GM19035 (cell line): ENCODE measurements at regions not wholly inside any gene's neighbourhood (a gene's known extent, or its start where the extent isn't known, plus 50 kb on each side); places are given as distances from the start of the nearest gene placed in this dataset.

Source experiments
- ATAC-seq: cut with Tn5 transposase; IDR thresholded peaks from one replicate; pipeline ENCODE4 v1.9.1; 2021; ENCODE audit not compliant: unreplicated experiment

DNA sequence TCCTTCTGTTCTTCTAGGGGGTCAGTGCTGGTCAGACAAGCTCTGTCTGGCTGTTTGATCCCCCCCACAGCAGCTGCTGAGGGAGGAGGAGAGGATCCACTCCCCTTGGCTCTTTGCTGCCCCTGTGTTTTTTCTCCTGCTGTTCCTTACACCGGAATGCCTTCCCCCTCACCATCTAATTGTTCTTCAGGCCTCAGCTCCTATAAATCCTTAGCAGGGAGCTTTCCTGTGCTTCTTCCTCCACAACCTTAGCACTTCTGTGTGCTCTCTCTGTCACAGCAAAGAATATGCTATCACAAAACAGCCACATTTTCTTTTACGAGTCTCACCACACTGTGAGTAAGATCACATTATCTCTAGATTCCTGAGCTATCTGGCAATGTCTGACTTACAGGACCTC is 196.6 kb downstream of the OTOR start:
- no peak for ATAC-seq

DNA sequence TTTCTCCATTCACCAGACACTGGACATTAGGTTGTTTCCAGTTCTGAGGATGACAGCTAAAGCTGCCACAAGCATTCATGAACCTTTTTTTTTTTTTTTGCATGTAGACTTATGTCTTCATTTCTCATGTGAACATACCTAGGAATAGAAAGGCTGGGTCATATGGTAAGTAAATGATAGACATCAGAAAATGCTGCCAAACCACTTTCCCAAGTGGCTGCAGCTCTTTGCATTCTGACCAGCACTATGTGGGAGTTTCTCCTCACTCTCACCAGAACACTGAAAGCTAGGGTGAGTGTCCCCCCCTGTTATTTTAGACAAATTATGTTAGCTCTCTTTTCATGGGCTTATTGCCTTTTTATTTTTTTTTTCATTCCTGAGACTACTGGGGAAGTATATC is 197.5 kb downstream of the OTOR start:
- no peak for ATAC-seq

DNA sequence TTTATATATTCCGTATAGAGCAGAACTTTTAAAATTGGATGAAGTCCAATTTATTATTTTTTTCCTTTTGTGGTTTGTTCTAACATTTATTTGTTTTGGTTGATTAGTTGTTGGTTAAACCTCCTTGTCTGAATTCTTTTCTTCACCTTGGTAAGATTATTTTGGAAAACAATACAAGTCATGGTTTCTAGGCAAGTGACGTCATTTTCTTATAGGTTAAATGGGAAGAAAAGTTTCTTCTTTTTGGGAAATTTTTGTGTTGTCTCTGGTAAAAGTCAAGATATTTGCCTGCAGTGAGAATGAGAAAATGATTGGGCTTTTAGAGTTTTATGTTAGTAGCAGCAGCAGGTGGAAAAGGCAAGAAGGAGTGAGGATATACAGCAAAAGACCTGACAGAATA is 197.9 kb downstream of the OTOR start:
- no peak for ATAC-seq

DNA sequence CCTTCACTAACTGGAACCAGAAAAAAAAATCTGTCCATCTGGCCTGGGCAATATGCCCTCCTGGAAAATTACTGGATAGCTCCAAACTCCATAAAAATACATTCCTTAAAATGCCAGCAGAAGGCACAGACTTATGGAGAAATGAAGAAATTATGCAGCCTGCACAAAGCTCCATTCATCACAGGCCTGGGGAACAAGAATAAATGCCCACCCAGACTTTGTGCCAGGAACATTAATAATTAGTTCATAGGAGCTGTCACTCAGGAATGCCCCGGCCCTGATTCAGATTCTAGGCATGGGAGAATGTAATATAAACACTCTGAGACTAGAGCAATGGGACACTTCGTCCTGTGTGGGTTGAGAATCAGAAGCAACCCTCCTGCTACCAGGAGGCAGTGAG is 199.3 kb downstream of the OTOR start:
- no peak for ATAC-seq

DNA sequence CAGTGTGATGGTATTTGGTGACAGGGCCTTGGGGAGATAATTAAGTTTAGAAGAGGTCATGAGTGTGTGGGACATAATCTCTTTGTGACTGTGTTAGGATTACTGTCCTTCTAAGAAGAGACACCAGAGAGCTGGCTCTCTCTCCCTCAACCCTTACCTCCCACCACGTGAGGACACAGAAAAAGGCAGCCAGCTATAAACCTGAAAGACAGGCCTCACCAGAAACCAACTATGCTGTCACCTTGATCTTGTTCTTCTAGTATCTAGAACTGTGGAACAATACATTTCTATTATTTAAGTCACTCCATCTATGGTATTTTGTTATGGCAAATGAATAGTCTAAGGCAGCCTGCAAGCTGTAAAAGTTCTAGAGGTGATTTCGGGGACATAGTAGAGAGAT is 203.7 kb downstream of the OTOR start:
- no peak for ATAC-seq

DNA sequence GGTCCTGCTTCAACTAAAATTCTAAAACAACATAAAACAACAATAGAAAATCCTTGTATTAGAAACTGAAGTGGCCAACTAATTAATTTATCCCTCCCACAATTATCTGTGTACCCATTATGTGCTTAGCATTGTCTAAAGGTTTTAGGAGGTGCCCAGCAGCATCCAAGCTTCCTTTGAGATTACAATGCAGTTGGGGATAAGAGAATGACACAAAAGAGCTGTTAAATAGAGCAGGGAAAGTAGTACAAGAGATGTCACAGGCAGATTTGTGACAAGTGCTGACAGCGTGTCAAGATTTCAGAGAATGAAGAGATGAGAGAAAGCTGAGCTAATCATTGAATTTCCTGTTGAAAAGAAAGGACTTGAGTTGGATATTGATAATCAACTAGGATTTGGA is 204.8 kb downstream of the OTOR start:
- ATAC-seq: no peak

DNA sequence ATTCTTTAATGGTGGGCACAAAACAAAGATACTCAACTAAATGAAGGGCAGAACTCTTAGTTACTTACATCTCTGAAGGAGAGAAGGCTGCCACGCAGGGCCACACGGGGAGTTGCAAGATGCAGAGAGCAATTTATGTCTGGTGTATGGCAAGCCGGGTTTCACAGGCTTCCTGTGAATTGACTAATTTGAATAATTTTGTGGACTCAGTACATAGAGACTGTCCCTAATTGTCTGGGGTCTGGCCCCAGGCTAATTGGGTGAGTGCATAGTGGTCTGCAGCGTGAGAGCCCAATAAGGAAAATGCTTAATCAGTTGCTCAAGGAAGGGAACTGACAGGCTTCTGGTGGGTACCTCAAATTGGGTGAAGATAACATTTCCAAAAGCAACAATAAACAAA is 205.7 kb downstream of the OTOR start:
- no peak for ATAC-seq

DNA sequence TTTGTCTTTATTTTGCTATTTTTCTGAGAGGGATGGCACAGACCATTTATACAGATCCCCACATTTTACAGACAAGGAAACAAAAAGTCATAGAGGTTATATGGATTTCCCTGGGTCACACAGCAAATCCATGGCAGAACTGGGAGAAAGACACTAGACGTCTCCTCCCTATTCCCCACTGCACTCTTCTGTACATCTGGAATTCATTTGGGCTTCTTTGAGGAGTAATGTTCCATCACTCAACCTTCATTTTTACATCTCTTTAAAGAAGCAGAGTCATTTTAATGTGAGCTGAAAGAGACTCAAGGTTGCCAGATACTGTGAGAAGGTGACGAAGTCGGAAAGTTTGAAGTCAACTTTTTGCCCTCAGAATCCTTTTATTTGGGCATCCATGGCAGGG is 207.3 kb downstream of the OTOR start:
- no peak for ATAC-seq

DNA sequence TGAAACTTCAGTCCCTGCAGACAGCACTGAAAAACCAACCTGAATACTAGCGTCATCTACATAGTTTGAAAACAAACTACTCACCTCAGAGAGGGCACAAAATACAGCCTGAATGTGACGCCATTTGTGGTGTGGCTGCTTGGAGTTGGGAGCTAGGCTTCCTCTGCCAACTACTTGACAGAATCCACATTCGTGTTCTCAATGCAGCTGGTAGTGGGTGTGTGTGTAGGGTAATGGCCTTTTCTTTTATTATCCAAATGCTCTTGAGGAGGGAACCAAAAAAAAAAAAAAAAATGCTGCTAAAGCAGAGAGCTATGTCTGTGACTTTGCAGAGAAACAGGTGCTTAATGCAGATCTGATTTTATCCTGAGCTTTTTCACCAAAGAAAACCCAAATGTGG is 207.8 kb downstream of the OTOR start:
- ATAC-seq: no peak

DNA sequence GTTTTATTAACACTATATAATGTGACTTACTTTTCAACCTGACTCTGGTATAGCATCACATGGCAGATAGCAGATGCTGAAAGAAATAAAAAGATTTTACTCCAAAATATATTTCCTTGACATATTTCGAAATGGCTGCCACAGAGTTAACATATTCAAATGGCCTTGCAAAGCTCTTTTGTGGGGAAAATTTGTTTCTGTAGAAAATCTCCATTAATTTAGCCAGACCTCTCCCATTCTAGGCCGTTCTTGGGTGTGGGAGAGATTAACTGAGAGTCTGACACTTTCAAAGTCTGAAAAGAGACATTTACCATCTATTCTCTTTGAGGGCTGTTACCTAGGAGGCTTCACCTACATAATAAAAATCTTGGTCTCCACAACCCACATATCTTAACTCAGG is 217.2 kb downstream of the OTOR start:
- ATAC-seq: no peak

DNA sequence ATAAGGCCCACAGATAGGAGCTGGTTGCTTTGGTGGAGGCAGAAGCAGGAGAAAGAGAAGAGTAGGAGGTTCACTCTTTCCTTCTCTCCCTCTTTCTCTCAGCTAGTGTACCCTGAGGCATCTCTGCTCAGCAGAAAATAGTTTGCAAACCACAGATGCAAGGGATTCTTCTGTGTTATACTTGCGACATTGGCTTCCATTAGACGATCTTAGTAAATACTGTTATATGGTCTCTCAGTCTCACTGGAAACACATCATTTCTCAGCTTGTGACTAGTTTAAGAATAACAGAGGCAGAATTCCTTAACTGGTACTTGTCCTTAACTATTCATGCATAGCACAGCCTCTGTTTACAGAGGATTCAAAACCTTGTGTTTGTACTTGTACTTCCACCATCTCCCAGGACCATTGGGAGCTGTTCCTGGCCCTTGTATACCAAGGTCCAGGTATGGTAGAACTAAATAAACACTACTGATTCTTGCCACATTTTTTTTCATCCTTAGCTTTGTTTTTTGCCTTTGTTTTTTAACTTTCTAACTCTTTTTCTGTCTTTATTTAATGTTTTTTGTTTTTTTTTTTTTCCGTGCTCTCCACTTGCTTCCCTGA is 218.2 kb downstream of the OTOR start:
- ATAC-seq: no peak

DNA sequence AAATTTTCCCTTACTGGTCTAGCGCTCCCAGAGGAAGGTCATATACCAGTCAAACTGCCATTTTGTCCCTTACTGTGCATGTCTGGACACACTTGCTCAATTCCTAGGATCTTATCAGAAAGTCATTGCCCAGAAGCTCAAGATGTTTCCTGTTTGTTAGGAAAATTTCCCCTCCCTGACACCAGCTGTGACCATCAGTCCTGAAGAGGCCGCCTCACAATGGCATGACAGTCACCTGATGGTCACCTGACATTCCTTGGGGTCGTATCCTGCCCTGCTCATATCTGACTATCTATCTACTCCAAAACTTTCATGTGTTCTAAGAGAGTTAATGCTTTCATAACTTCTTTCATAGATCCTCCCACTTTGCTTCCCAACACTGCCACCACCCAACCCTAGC is 219.9 kb downstream of the OTOR start:
- ATAC-seq: no peak

DNA sequence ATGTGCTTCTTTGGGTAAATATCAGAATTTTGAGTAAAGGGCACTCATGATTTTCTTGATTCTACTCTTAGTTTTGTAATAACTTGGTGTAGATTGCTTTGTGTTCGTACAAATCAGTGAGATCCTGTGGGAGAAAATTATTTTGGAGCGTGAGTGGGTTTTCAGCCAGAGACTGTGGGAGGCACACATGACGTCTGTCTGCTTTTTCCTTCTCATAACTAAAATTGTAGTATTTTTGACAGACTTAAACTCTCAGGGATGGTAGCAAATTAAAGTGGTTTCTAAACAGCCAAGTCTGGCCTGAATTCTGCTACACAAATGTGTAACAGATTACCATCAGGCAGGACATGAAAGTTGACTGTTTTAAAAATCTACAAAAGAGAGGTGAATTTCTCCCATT is 222.6 kb downstream of the OTOR start:
- no peak for ATAC-seq

DNA sequence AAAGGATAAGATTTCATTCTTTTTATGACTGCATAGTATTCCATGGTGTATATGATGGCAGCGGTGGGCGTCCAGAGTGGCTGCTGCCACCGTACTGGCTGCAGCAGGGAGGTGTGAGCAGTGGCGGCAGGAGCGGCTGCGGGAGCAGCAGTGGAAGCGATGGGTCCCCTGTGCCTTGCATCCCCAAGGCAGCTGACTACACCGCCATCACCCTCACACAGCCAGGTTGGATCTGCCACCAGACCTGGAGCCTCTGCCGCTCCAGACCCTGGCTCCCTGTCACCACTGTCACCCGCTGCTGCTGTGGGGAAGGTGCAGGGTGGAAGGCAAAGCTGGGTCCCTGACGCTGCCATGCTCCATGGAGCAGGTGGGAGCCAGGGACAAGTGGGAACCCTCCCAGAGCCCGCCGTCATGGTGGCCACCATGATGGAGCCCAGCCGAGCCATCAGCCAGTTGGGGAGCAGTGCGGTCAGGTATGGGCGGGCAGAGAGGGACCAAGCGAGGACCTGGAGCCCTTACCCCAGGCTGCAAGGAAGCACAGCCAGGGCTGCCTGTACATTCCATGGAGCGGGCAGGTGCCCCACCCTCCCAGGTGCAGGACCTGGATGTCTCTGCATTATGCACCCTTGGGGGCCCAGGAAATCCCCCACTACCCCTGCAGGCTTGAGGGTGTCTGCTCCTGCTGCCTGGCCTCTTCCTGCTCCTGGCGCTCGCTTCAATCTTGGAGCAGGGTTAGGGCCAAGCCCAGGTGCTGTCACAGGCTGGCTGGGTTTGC is 226.1 kb downstream of the OTOR start:
- no peak for ATAC-seq

DNA sequence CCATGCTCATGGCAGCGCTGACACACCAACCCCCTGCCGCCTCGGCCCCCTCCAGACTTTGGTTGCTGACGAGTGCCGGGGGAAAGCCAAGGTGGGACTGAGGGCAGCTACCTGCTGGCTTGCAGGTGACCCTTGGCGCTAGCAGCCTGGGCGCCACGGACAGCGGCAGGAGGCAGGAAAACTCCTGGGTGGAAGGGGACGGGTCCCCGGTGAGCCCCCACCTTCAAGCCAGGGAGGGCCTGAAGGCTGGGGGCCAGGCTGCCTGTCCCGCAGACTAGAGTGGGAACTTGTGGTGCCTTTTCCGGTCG is 226.7 kb downstream of the OTOR start:
- no peak for ATAC-seq

DNA sequence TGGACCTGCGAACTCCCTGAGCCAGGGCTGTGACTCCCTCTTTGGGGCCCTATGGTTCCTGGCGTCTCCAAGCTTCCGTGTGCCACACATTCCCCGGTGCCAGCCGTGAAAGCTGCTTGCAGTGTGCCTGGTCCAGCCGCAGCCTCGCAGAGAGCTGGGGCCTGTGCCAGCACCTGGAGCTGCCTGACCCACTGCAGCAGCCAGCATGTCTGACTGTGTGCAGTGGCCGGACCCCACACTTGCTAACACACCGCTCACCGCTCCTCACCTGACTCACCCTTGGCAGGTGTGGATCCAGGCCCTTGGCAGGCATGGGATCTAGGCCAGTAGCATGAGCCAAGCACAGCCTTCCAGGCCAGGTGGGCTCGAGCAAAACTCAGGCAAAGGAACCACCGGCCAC is 227.5 kb downstream of the OTOR start:
- no peak for ATAC-seq

DNA sequence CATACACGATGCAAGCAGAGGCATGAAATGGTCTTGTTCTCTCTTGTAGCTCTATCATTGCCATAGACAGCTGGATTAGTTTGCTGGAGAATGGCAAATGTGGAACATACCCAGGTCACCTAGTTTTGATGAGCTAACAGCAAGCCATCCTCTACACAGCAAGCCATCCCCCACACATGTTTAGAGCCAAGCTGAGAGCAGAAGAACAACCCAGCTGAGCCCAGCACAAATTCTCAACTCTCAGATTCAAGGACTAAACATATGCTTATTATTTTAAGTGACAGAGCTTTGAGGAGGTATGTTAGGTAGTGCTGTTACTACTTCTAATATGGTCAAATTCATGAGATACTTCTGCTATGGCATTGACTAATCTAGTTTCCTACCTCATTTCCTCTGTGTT is 230.3 kb downstream of the OTOR start:
- ATAC-seq: no peak

DNA sequence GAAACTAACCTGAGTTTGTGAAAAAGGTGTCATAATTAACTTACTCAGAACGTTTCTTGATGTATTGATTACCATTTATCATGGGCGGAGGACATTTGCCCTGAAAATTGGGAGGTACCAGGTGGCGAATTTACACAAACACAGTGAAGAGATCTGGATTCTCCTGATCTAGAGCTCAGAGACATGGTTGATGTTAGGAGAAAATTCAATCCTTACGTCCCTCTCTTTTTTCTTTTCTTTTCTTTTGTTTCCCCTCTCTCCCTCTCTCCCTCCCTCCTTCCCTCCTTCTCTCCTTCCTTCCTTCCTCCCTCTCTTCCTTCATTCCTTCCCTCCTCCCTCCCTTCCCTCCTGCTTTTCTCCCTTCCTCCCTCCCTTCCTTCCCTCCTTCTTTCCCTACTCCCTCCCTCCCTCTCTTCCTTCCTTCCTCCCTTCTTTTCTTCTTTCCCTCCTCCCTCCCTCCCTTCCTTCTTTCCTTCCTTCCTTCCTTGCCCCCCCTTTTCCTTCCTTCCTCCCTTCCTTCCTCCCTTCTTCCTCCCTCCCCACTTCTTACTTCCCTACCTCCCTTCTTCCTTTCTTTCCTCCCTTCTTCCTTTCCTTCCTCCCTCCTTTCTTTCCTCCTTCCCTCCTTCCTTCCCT is 234.1 kb downstream of the OTOR start:
- no peak for ATAC-seq

DNA sequence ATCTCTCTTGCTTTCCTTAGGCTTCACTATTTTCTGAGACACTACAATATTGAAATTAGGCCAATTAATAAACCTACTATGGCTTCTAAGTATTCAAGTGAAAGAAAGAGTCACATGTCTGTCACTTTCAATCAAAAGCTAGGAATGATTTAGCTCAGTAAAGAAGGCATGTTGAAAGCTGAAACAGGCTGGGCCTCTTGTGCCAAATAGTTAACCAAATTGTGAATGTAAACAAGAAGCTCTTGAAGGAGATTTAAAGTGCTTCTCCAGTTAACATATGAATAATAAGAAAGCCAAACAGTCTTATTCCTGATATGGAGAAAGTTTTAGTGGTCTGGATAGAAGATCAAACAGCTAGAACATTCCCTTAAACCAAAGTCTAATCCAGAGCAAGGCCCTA is 236.3 kb downstream of the OTOR start:
- no peak for ATAC-seq

DNA sequence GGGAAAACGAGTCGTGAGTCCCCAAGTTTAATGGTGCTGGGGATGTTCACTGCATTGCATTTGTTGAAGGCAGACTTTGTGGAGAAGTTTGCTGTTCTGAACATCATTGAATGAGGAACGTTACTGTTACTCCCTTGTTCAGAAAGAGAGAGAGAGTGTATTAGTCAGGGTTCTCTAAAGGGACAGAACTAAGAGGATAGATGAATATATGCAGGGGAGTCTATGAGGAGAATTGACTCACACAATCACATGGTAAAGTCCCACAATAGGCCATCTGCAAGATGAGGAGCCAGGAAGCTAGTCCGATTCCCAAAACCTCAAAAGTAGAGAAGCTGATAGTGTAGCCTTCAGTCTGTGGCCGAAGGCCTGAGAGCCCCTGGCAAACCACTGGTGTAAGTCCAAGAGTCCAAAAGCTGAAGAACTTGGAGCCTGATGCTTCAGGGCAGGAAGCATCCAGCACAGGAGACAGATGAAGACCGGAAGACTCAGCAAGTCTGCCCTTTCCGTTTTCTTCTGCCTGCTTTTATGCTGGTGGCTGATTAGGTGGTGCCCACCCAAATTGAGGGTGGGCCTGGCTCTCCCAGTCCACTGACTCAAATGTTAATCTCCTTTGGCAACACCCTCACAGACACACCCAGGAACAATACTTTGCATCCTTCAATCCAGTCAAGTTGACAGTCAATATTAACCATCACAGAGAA is 223.5 kb upstream of the PCSK2 start:
- no peak for ATAC-seq

DNA sequence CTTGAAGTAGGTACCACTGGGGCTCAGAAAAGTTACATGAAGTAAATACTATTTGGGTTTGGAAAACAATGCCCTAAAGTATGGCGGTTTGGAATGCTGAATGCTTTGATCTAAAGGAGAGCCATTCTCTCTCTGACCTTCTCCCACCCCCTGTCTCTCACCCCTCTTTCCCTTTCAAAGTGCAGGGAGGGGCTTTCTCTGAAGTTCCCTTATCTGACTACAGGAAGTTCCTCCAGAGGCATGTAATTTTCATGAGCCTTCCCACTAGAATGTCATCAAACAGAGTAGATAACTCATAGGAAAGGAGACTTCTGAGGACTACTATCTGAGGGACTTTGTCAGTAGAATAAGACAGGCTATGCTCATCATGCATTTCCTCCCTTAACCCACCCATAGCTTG is 216.7 kb upstream of the PCSK2 start:
- ATAC-seq: no peak

DNA sequence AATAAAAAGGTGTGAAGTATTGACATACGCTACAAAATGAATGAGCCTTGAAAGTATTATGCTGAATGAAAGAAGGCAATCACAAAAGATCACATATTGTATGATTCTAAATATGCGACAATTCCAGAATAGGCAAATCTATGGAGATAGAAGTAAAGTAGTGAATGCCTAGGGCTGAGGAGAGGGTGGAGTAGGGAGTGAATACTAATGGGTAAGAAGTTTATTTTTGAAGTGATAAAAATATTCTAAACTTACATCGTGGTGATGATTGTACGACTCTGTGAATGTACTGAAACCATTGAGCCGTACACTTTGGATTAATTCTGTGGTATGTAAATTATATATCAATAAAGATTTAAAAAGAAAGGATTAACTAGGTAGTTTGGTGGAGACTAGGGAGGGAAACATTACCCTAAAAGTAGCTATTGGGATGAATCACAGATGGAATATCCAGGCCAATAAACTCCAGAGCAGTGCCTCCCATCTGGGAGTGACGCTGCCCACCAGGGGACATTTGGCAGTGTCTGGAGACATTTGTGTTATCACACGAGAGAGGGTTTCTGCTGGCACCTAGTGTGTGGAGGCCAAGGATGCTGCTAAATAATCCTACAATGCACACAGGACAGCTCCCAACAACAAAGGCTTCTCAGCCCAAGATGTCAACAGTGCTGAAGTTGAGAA is 214.2 kb upstream of the PCSK2 start:
- no peak for ATAC-seq
